B cell (primary cell): ENCODE measurements at regions not wholly inside any gene's neighbourhood (a gene's known extent, or its start where the extent isn't known, plus 50 kb on each side); places are given as distances from the start of the nearest gene placed in this dataset.
A peak's percentile ranks its signal among the peaks of the same experiment; 100 is the strongest.

Experiments
- ATAC-seq: fragments of 200-7000 bp; cut with Tn5 transposase; one replicate; pipeline ENCODE4 v1.10.0; 2021; ENCODE audit warnings: low read depth, mild to moderate bottlenecking, moderate number of reproducible peaks, moderate library complexity
- CTCF ChIA-PET: fragments of 350-600 bp; sonication (Branson Sonifier 250); formaldehyde crosslinking; loops from one replicate; lab custom pipeline; 2021; ENCODE audit warnings: antibody characterized with exemption, inconsistent platforms; lab: Charles Lee
- POLR2A ChIA-PET: fragments of 350-600 bp; sonication (Branson Sonifier 250); formaldehyde crosslinking; loops from one replicate; lab custom pipeline; 2021; ENCODE audit warnings: antibody characterized with exemption; lab: Charles Lee
- DNase-seq: peaks from one replicate; pipeline ENCODE4 v3.0.0; 2013
- H2AFZ ChIP-seq: 2 replicates; pipeline ENCODE4 v1.6.1; 2012; ENCODE audit warnings: mild to moderate bottlenecking, low read depth, low read length; ENCODE audit not compliant: insufficient read depth, poor library complexity, severe bottlenecking
- H3K27ac ChIP-seq, 2 donors: 1 replicate in 1 of 2; 2 replicates in 1 of 2; pipeline ENCODE4 v1.5.1; 2012 to 2013; ENCODE audit warnings: low read length in 2 of 2, mild to moderate bottlenecking in 2 of 2, moderate library complexity in 1 of 2
- H3K27me3 ChIP-seq, 4 experiments: fragments of 200-600 bp in 1 of 4; sonication (generic) in 1 of 4; replicated peaks in 1 of 4; 1 replicate in 2 of 4; 2 replicates in 2 of 4; pipeline versions ENCODE4 v1.6.1 to v1.7.0; 2013 to 2016; ENCODE audit warnings: low read length in 3 of 4, mild to moderate bottlenecking in 2 of 4, mixed read lengths in 1 of 4, moderate library complexity in 1 of 4; ENCODE audit not compliant: insufficient read depth in 4 of 4, control insufficient read depth in 3 of 4; ENCODE audit errors: control extremely low read depth in 1 of 4
- H3K36me3 ChIP-seq, 2 experiments: replicated peaks in 1 of 2; 1 replicate in 1 of 2; 2 replicates in 1 of 2; pipeline versions ENCODE4 v1.6.1 to v1.7.1; 2013; ENCODE audit warnings: low read length in 1 of 2; ENCODE audit not compliant: insufficient read depth in 2 of 2, control insufficient read depth in 1 of 2; ENCODE audit errors: control extremely low read depth in 1 of 2, extremely low read depth in 1 of 2
- H3K4me1 ChIP-seq, 2 donors: fragments of 200-600 bp in 1 of 2; sonication (generic) in 1 of 2; 1 replicate in 1 of 2; 2 replicates in 1 of 2; pipeline versions ENCODE4 v1.5.1 to v1.6.1; 2013 to 2017; ENCODE audit warnings: low read length in 2 of 2; ENCODE audit not compliant: control insufficient read depth in 2 of 2, insufficient read depth in 2 of 2
- H3K4me2 ChIP-seq: replicated peaks from 2 replicates; pipeline ENCODE3; 2012; ENCODE audit warnings: mild to moderate bottlenecking, low read depth, low read length; ENCODE audit not compliant: poor library complexity, severe bottlenecking
- H3K4me3 ChIP-seq, 5 experiments: fragments of 200-600 bp in 1 of 5; sonication (generic) in 1 of 5; 1 replicate in 3 of 5; 2 replicates in 2 of 5; pipeline versions ENCODE4 v1.5.1 to v1.7.0; 2011 to 2016; ENCODE audit warnings: low read length in 4 of 5, mild to moderate bottlenecking in 4 of 5, low read depth in 2 of 5, control low read depth in 1 of 5, moderate library complexity in 1 of 5; ENCODE audit not compliant: insufficient read depth in 1 of 5; ENCODE audit errors: control extremely low read depth in 1 of 5, extremely low read depth in 1 of 5
- H3K79me2 ChIP-seq: fragments of 200-600 bp; sonication (generic); one replicate; pipeline ENCODE4 v1.6.0; 2016; ENCODE audit warnings: low read length; ENCODE audit not compliant: control insufficient read depth, insufficient read depth
- H3K9ac ChIP-seq: fragments of 200-600 bp; sonication (generic); 2 replicates; pipeline ENCODE4 v1.6.1; 2017; ENCODE audit warnings: mild to moderate bottlenecking, low read length, moderate library complexity
- H3K9me3 ChIP-seq, 3 donors: one replicate each; pipeline versions ENCODE4 v1.6.1 to v1.7.1; 2013; ENCODE audit warnings: low read length in 2 of 3; ENCODE audit not compliant: control insufficient read depth in 2 of 3, insufficient read depth in 1 of 3; ENCODE audit errors: control extremely low read depth in 1 of 3
- H4K20me1 ChIP-seq: 2 replicates; pipeline ENCODE4 v1.6.0; 2012; ENCODE audit warnings: mild to moderate bottlenecking, low read length; ENCODE audit not compliant: insufficient read depth, control insufficient read depth, poor library complexity, severe bottlenecking
- H3K27ac Mint-ChIP-seq: one replicate; pipeline ENCODE4 v1.8.0; 2021; ENCODE audit warnings: mixed read lengths
- H3K27me3 Mint-ChIP-seq: one replicate; pipeline ENCODE4 v1.8.0; 2021; ENCODE audit warnings: mixed read lengths
- H3K4me1 Mint-ChIP-seq: one replicate; pipeline ENCODE4 v1.8.0; 2021; ENCODE audit warnings: mixed read lengths
- H3K4me3 Mint-ChIP-seq: one replicate; pipeline ENCODE4 v1.8.0; 2021; ENCODE audit warnings: mixed read lengths
- H3K9me3 Mint-ChIP-seq: one replicate; pipeline ENCODE4 v1.8.0; 2022; ENCODE audit warnings: mixed read lengths; ENCODE audit not compliant: insufficient read depth
- EZH2 ChIP-seq: IDR thresholded peaks from 2 replicates; pipeline ENCODE4 v1.6.1; 2012; ENCODE audit warnings: borderline replicate concordance, low read depth, mild to moderate bottlenecking, moderate library complexity, low read length; ENCODE audit not compliant: insufficient read depth, poor library complexity, severe bottlenecking
- WGBS: methylation state at CpG from one replicate; pipeline ENCODE4 v1.1.5; 2013; ENCODE audit warnings: missing lambda C conversion rate; ENCODE audit not compliant: insufficient coverage; 5-methylcytosine and 5-hydroxymethylcytosine counted together
- intact Hi-C: fragments of 100-400 bp; cut with micrococcal nuclease; formaldehyde crosslinking; loops from one replicate; pipeline ENCODE4 v1.10.0; 2022
- TF ChIP-seq, protein P1 (sequence below): fragments of 200-600 bp; IDR thresholded peaks from one replicate; pipeline ENCODE4 v1.8.0; 2022; ENCODE audit warnings: antibody characterized with exemption, mild to moderate bottlenecking

DNA sequence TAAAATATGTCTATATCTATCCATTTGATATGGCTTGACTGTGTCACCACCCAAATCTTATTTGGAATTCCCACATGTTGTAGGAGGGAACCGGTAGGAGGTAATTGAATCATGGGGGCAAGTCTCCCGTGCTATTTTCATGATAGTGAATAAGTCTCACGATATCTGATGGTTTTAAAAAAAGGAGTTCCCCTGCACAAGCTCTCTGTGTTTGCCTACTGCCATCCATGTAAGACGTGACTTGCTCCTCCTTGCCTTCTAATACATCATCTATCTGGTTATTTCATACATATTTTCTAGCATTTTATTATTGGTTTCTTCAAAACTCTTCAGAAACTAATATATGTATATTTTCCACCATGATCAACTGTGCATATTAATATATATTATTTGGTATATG lies 57.3 kb upstream of the AMZ2 start:
- Mint-ChIP-seq H3K27me3 (no peaks in the 10 kb centered on the region), H3K4me1 (peaks cover 18% of the 10 kb centered on the region), H3K27ac (no peak overlapping the region), H3K4me3 (no peak overlapping the region), H3K9me3 (no peaks in the 10 kb centered on the region)
- ChIA-PET POLR2A (interaction anchor here (0.5 kb wide), 1 partner anchor 86 kb away, joined by 6 read pairs; no protein-coding TSS in a partner anchor), CTCF (interaction anchor here (2.3 kb wide), 1 partner anchor 10 kb away, joined by 10 read pairs; no protein-coding TSS in a partner anchor)
- TF ChIP-seq, protein P1, sequence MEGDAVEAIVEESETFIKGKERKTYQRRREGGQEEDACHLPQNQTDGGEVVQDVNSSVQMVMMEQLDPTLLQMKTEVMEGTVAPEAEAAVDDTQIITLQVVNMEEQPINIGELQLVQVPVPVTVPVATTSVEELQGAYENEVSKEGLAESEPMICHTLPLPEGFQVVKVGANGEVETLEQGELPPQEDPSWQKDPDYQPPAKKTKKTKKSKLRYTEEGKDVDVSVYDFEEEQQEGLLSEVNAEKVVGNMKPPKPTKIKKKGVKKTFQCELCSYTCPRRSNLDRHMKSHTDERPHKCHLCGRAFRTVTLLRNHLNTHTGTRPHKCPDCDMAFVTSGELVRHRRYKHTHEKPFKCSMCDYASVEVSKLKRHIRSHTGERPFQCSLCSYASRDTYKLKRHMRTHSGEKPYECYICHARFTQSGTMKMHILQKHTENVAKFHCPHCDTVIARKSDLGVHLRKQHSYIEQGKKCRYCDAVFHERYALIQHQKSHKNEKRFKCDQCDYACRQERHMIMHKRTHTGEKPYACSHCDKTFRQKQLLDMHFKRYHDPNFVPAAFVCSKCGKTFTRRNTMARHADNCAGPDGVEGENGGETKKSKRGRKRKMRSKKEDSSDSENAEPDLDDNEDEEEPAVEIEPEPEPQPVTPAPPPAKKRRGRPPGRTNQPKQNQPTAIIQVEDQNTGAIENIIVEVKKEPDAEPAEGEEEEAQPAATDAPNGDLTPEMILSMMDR, result no peak
- TF ChIP-seq EZH2, result no peak
- DNase-seq (no peak), ATAC-seq (no peak)
- H3K36me3 ChIP-seq, result no peaks in the 10 kb centered on the region
- H3K4me1 ChIP-seq, result peaks cover 6 to 8% of the 10 kb centered on the region in 2 donors
- no peak overlapping the region for H2AFZ ChIP-seq
- no peak overlapping the region for H3K4me3 ChIP-seq
- peaks cover 22% of the 10 kb centered on the region for H3K79me2 ChIP-seq
- H3K27ac ChIP-seq, result no peak overlapping the region
- no peak overlapping the region for H3K9ac ChIP-seq
- H3K4me2 ChIP-seq, result no peak overlapping the region
- peaks cover 0 to under 1% (median 0%) of the 10 kb centered on the region in 4 experiments for H3K27me3 ChIP-seq
- H3K9me3 ChIP-seq, result no peaks in the 10 kb centered on the region
- intact Hi-C loops, result no loop called here
- H4K20me1 ChIP-seq, result peaks cover 2% of the 10 kb centered on the region
- no CpG with 5 or more reads among the region's 4 CpGs for WGBS

DNA sequence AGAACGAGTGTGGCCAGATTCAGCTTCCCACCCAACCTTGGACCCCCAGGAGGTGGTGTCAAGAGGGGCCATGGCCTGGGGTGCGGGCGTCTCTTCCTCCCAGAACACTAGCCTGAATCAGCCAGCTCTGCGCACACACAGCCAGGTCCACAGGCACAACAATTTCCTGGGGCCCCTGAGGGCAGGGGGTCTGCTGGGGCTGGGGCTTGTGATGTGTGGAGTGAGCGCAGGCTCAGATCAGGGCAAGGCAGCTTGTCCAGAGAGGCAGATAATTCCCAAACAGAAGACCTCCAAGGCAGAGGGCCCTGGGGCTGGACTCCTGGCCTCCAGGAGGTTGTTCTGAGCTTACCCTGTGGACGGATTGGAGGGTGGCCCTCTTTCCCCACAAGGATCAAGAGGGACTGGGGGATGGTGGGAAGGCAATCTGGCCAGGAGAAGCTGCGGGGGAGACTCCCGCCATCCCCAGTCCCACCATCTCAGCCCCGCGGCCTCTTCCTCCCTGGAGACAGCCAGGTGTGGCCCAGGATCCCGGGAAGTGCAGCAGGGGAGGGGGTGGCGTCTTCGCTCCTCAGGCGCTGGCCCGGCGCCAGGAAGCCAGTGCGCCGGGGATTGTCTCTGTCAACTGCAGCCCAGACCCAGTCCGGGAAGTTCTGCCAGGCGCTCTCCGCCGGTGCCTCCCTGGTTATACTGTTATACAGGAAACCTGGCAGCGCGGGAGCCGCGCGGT lies 52.0 kb upstream of the AMZ2 start:
- ChIA-PET CTCF (interaction anchor here (1.0 to 4.0 kb wide), 4 partner anchors 10 to 269 kb away, joined by 5 to 20 read pairs (median 6); no protein-coding TSS in a partner anchor), POLR2A (interaction anchor here (0.6 to 8.4 kb wide), 5 partner anchors 10 to 242 kb away, joined by 3 to 113 read pairs (median 4); no protein-coding TSS in a partner anchor)
- peak overlapping the region; percentile 40 for H3K9ac ChIP-seq
- DNase-seq (peak; percentile 48), ATAC-seq (no peak)
- peak overlapping the region; percentile 55 for H2AFZ ChIP-seq
- H3K27ac Mint-ChIP-seq, result peak overlapping the region; percentile 50
- H3K4me3 ChIP-seq, result peak overlapping the region in 3 of 5 experiments; percentile 35 to 60 (median 53)
- H3K9me3 Mint-ChIP-seq, result no peaks in the 10 kb centered on the region
- H3K36me3 ChIP-seq, result no peaks in the 10 kb centered on the region
- H3K79me2 ChIP-seq, result peaks cover 16% of the 10 kb centered on the region
- H3K4me1 Mint-ChIP-seq, result peaks cover 39% of the 10 kb centered on the region
- peaks cover 13% of the 10 kb centered on the region for H4K20me1 ChIP-seq
- peaks cover 7% of the 10 kb centered on the region for H3K27me3 Mint-ChIP-seq
- H3K27ac ChIP-seq, result no peak overlapping the region
- TF ChIP-seq, protein P1, result no peak
- TF ChIP-seq EZH2, result no peak
- intact Hi-C loops, result no loop called here
- peaks cover 44 to 49% of the 10 kb centered on the region in 2 donors for H3K4me1 ChIP-seq
- H3K9me3 ChIP-seq, result peaks cover 0 to 3% (median 0%) of the 10 kb centered on the region in 3 donors
- H3K27me3 ChIP-seq, result peaks cover 0 to 48% (median 17%) of the 10 kb centered on the region in 4 experiments
- 8% methylated on average over 22 of the region's 27 CpGs for WGBS
- peak overlapping the region; percentile 80 for H3K4me3 Mint-ChIP-seq
- H3K4me2 ChIP-seq, result peak overlapping the region; percentile 97
